Keratinocyte (primary cell): ENCODE measurements at regions not wholly inside any gene's neighbourhood (a gene's known extent, or its start where the extent isn't known, plus 50 kb on each side); places are given as distances from the start of the nearest gene placed in this dataset.

Experiments used
- EZH2 ChIP-seq: IDR thresholded peaks from one replicate; pipeline ENCODE4 v1.6.1; 2012; ENCODE audit warnings: inconsistent platforms, mild to moderate bottlenecking, low read length, moderate library complexity
- TF ChIP-seq, protein P1 (sequence below), 3 experiments: IDR thresholded peaks in 1 of 3; conservative IDR thresholded peaks in 1 of 3; optimal IDR thresholded peaks in 1 of 3; 2 replicates in 2 of 3; 3 replicates in 1 of 3; pipeline versions ENCODE3 to v1.5.1; 2011; ENCODE audit warnings: low read length in 3 of 3, mild to moderate bottlenecking in 3 of 3, moderate library complexity in 2 of 3, control low read depth in 1 of 3, inconsistent platforms in 1 of 3; ENCODE audit not compliant: insufficient read depth in 2 of 3; ENCODE audit errors: extremely low read depth in 1 of 3

DNA sequence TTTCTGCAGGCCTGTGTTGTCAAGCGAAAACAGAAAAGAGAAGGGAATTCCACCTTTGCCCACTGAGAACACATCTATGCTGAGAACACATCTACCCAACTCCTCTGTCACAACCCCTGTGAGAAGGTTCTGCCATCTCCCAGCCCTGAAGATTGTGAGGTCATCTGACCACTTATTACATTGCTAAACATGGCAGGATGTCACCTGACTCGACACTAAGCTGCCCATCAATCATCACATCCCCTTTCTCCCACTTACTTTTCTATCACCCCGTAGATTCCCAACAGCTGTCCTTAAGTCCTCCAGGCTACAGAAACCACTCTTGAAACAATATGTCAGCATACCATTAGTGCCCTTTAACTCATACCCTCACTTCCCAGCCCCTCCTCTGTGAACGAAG, 64.2 kb upstream of the PRSS3 start:
- TF ChIP-seq, protein P1, sequence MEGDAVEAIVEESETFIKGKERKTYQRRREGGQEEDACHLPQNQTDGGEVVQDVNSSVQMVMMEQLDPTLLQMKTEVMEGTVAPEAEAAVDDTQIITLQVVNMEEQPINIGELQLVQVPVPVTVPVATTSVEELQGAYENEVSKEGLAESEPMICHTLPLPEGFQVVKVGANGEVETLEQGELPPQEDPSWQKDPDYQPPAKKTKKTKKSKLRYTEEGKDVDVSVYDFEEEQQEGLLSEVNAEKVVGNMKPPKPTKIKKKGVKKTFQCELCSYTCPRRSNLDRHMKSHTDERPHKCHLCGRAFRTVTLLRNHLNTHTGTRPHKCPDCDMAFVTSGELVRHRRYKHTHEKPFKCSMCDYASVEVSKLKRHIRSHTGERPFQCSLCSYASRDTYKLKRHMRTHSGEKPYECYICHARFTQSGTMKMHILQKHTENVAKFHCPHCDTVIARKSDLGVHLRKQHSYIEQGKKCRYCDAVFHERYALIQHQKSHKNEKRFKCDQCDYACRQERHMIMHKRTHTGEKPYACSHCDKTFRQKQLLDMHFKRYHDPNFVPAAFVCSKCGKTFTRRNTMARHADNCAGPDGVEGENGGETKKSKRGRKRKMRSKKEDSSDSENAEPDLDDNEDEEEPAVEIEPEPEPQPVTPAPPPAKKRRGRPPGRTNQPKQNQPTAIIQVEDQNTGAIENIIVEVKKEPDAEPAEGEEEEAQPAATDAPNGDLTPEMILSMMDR (optimal IDR thresholded peaks at IDR 0.05 in 1 of 3, IDR thresholded peaks at IDR 0.05 in 1 of 3, conservative IDR thresholded peaks at IDR 0.05 in 1 of 3; ENCODE audit: extremely low read depth in 1 of 3, insufficient read depth in 2 of 3, low read length in 3 of 3), result no peak
- no peak for TF ChIP-seq EZH2
